Liver (tissue), 3 donors: ENCODE measurements at regions not wholly inside any gene's neighbourhood (a gene's known extent, or its start where the extent isn't known, plus 50 kb on each side); places are given as distances from the start of the nearest gene placed in this dataset.

Experiments used
- TAF1 ChIP-seq: conservative IDR thresholded peaks from 2 replicates; pipeline ENCODE4 v1.6.1; 2016; ENCODE audit warnings: antibody characterized with exemption, mild to moderate bottlenecking
- TF ChIP-seq, protein P1 (sequence below): fragments of 150-350 bp; IDR thresholded peaks from 2 replicates; pipeline ENCODE4 v1.5.1; 2017; ENCODE audit warnings: improper control_type of control experiment, low read depth, low read length; ENCODE audit not compliant: missing input control
- donor health status: healthy.
- donor health status: healthy.

DNA sequence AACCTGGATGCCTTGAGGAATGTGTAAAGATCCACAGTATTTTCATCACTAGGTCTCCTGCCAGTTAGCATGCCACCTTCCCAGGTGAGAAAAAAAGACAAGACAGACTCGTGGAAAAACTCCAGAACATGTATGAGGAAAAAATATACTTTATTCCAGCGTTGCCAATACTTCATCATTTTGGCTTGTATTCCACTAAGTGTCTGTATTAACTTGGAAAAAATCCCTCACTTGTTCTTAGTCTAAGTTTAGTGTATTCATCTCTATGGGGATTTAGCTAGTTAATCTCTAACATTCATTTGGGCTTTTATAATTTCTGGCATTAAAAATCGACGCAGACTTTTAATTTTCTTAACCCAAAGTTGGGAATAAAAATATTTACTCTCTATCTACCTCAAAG lies 759.4 kb downstream of the SORCS1 start:
- TF ChIP-seq, protein P1, sequence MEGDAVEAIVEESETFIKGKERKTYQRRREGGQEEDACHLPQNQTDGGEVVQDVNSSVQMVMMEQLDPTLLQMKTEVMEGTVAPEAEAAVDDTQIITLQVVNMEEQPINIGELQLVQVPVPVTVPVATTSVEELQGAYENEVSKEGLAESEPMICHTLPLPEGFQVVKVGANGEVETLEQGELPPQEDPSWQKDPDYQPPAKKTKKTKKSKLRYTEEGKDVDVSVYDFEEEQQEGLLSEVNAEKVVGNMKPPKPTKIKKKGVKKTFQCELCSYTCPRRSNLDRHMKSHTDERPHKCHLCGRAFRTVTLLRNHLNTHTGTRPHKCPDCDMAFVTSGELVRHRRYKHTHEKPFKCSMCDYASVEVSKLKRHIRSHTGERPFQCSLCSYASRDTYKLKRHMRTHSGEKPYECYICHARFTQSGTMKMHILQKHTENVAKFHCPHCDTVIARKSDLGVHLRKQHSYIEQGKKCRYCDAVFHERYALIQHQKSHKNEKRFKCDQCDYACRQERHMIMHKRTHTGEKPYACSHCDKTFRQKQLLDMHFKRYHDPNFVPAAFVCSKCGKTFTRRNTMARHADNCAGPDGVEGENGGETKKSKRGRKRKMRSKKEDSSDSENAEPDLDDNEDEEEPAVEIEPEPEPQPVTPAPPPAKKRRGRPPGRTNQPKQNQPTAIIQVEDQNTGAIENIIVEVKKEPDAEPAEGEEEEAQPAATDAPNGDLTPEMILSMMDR, result no peak
- no peak for TF ChIP-seq TAF1
